ENCODE measurements at regions not wholly inside any gene's neighbourhood (a gene's known extent, or its start where the extent isn't known, plus 50 kb on each side); places are given as distances from the start of the nearest gene placed in this dataset.
"Not testable (repeated sequence)": the region's sequence is repeated elsewhere in the genome, so short reads cannot be mapped to it uniquely, and the experiment has no call there.

- no peak for TF ChIP-seq CTCF (IDR thresholded peaks at IDR 0.05)
- no peak for TF ChIP-seq EP300 (IDR thresholded peaks at IDR 0.05)
- no peak for TF ChIP-seq POLR2A (IDR thresholded peaks at IDR 0.05)
- TF ChIP-seq POLR2AphosphoS5 (IDR thresholded peaks at IDR 0.05): no peak
- no peaks in the 10 kb centered on the region for H3K27me3 ChIP-seq
- no peak overlapping the region for H3K4me3 ChIP-seq
- no peaks in the 10 kb centered on the region for H3K4me1 ChIP-seq
- H3K36me3 ChIP-seq: no peaks in the 10 kb centered on the region
- peaks cover 0 to 18% (median 5%) of the 10 kb centered on the region in 4 donors for H3K9me3 ChIP-seq
- H3K27ac ChIP-seq: no peak overlapping the region
- WGBS, 5 donors: 76 to 82% (median 80%) methylated on average over 2 to 5 of the region's 5 CpGs
- intact Hi-C loops (cut with DNase I; ENCODE audit: low total_unique reads): no loop called here
- DNase-seq: no peak
These were observed 536.5 kb upstream of the CDH10 start for GRCh38 chr5:25181249-25181648.

GRCh38 chr5:25162616-25163015, 517.8 kb upstream of the CDH10 start:
- H3K4me1 ChIP-seq; H3K27ac ChIP-seq; intact Hi-C loops (cut with DNase I; ENCODE audit: low total_unique reads); DNase-seq; H3K36me3 ChIP-seq; H3K27me3 ChIP-seq; H3K4me3 ChIP-seq: not testable (repeated sequence)
- WGBS, 5 donors: 0 to 7% (median 0%) methylated on average over 1 of the region's 1 CpG
- H3K9me3 ChIP-seq: peaks cover 0 to 11% (median 4%) of the 10 kb centered on the region in 4 donors

GRCh38 chr5:25160891-25161290, 516.1 kb upstream of the CDH10 start:
- no peak overlapping the region for H3K4me3 ChIP-seq
- intact Hi-C loops (cut with DNase I; ENCODE audit: low total_unique reads): no loop called here
- H3K36me3 ChIP-seq: no peaks in the 10 kb centered on the region
- no peak overlapping the region for H3K27ac ChIP-seq
- TF ChIP-seq POLR2AphosphoS5 (IDR thresholded peaks at IDR 0.05) (no peak), CTCF (IDR thresholded peaks at IDR 0.05) (no peak), EP300 (IDR thresholded peaks at IDR 0.05) (no peak), POLR2A (IDR thresholded peaks at IDR 0.05) (no peak)
- H3K9me3 ChIP-seq: peaks cover 0 to 9% (median 4%) of the 10 kb centered on the region in 4 donors
- no peaks in the 10 kb centered on the region for H3K27me3 ChIP-seq
- no peak for DNase-seq
- WGBS, 5 donors: 64 to 90% (median 73%) methylated on average over 1 of the region's 1 CpG
- H3K4me1 ChIP-seq: no peaks in the 10 kb centered on the region

GRCh38 chr5:25150819-25151218, 506.0 kb upstream of the CDH10 start:
- Histone ChIP-seq H3K36me3 (no peaks in the 10 kb centered on the region), H3K27ac (no peak overlapping the region), H3K9me3 (peaks cover 0 to 8% (median 0%) of the 10 kb centered on the region in 4 donors), H3K4me1 (no peaks in the 10 kb centered on the region), H3K4me3 (no peak overlapping the region), H3K27me3 (no peaks in the 10 kb centered on the region)
- DNase-seq: no peak
- WGBS, 5 donors: 49 to 73% (median 69%) methylated on average over 1 of the region's 1 CpG
- intact Hi-C loops (cut with DNase I; ENCODE audit: low total_unique reads): no loop called here
- TF ChIP-seq CTCF (IDR thresholded peaks at IDR 0.05) (no peak), EP300 (IDR thresholded peaks at IDR 0.05) (no peak), POLR2A (IDR thresholded peaks at IDR 0.05) (no peak), POLR2AphosphoS5 (IDR thresholded peaks at IDR 0.05) (no peak)

GRCh38 chr5:25128606-25129005, 483.8 kb upstream of the CDH10 start:
- Histone ChIP-seq H3K27ac (no peak overlapping the region), H3K36me3 (no peaks in the 10 kb centered on the region), H3K4me1 (no peaks in the 10 kb centered on the region), H3K4me3 (no peak overlapping the region), H3K27me3 (no peaks in the 10 kb centered on the region), H3K9me3 (peaks cover 0 to 10% (median 6%) of the 10 kb centered on the region in 4 donors)
- WGBS, 5 donors: 70 to 77% (median 74%) methylated on average over 4 of the region's 4 CpGs
- intact Hi-C loops (cut with DNase I; ENCODE audit: low total_unique reads): no loop called here
- TF ChIP-seq POLR2AphosphoS5 (IDR thresholded peaks at IDR 0.05) (no peak), CTCF (IDR thresholded peaks at IDR 0.05) (no peak), POLR2A (IDR thresholded peaks at IDR 0.05) (no peak), EP300 (IDR thresholded peaks at IDR 0.05) (no peak)
- no peak for DNase-seq
